SU-DHL-6 (cell line): ENCODE measurements at regions not wholly inside any gene's neighbourhood (a gene's known extent, or its start where the extent isn't known, plus 50 kb on each side); places are given as distances from the start of the nearest gene placed in this dataset.

Source experiments
- H2AFZ ChIP-seq: fragments of 200-600 bp; sonication (generic); 2 replicates; pipeline ENCODE4 v1.6.1; 2014; ENCODE audit warnings: low read depth, mild to moderate bottlenecking, moderate library complexity, mixed read lengths, antibody characterized with exemption, low read length; ENCODE audit not compliant: severe bottlenecking
- H3F3A ChIP-seq: fragments of 200-600 bp; shearing (Covaris generic); 2 replicates; pipeline ENCODE4 v1.6.0; 2016; ENCODE audit warnings: antibody characterized with exemption, mild to moderate bottlenecking; ENCODE audit not compliant: insufficient read depth
- H3K27ac ChIP-seq: fragments of 200-600 bp; sonication (generic); 2 replicates; pipeline ENCODE4 v1.5.1; 2016; ENCODE audit warnings: low read depth, mild to moderate bottlenecking, low read length, moderate library complexity, mixed read lengths
- H3K27me3 ChIP-seq: fragments of 200-600 bp; sonication (generic), shearing (Covaris generic); 2 replicates; pipeline ENCODE4 v1.6.0; 2014; ENCODE audit warnings: mild to moderate bottlenecking, low read length
- H3K36me3 ChIP-seq: fragments of 200-600 bp; sonication (generic); 2 replicates; pipeline ENCODE4 v1.6.1; 2014; ENCODE audit warnings: mild to moderate bottlenecking, low read length, mixed read lengths
- H3K4me2 ChIP-seq: fragments of 300-600, 200-600 bp; shearing (Covaris generic), sonication (generic); 2 replicates; pipeline ENCODE4 v1.6.0; 2014; ENCODE audit warnings: low read length, low read depth, mild to moderate bottlenecking; ENCODE audit not compliant: poor library complexity, severe bottlenecking
- H3K4me3 ChIP-seq: fragments of 200-600 bp; sonication (generic); 2 replicates; pipeline ENCODE4 v1.5.1; 2014; ENCODE audit warnings: antibody characterized with exemption, low read length, mild to moderate bottlenecking, mixed read lengths; ENCODE audit not compliant: insufficient read depth, poor library complexity, severe bottlenecking
- H3K79me2 ChIP-seq: fragments of 200-600 bp; sonication (generic); 2 replicates; pipeline ENCODE4 v1.6.1; 2014; ENCODE audit warnings: mild to moderate bottlenecking, low read length, moderate library complexity; ENCODE audit not compliant: insufficient read depth
- H3K9ac ChIP-seq: fragments of 200-600 bp; sonication (generic); 2 replicates; pipeline ENCODE4 v1.7.0; 2014; ENCODE audit warnings: mild to moderate bottlenecking, low read length
- H3K9me2 ChIP-seq: fragments of 200-600 bp; sonication (generic); replicated peaks from 2 replicates; pipeline ENCODE4 v1.6.1; 2014; ENCODE audit warnings: low read length; ENCODE audit not compliant: insufficient read depth
- H3K9me3 ChIP-seq: fragments of 200-600 bp; sonication (generic); 2 replicates; pipeline ENCODE4 v1.6.1; 2014; ENCODE audit warnings: low read length, mixed read lengths; ENCODE audit not compliant: insufficient read depth
- H4K20me1 ChIP-seq: fragments of 200-600 bp; sonication (generic); 2 replicates; pipeline ENCODE4 v1.6.1; 2014; ENCODE audit warnings: low read depth, mild to moderate bottlenecking, antibody characterized with exemption, low read length, moderate library complexity, mixed read lengths
- EZH2phosphoT487 ChIP-seq: fragments of 200-600 bp; sonication (generic), shearing (Covaris generic); conservative IDR thresholded peaks from 2 replicates; pipeline ENCODE4 v1.6.1; 2018; ENCODE audit warnings: mild to moderate bottlenecking, antibody characterized with exemption, low read length, moderate library complexity, mixed read lengths
- TF ChIP-seq, protein P1 (sequence below): fragments of 200-600 bp; sonication (generic); IDR thresholded peaks from one replicate; pipeline ENCODE4 v1.5.1; 2017; ENCODE audit warnings: antibody characterized with exemption, mild to moderate bottlenecking, low read length, moderate library complexity; ENCODE audit not compliant: insufficient read depth, poor library complexity, severe bottlenecking

- no peak overlapping the region for H3K27ac ChIP-seq
- TF ChIP-seq, protein P1, sequence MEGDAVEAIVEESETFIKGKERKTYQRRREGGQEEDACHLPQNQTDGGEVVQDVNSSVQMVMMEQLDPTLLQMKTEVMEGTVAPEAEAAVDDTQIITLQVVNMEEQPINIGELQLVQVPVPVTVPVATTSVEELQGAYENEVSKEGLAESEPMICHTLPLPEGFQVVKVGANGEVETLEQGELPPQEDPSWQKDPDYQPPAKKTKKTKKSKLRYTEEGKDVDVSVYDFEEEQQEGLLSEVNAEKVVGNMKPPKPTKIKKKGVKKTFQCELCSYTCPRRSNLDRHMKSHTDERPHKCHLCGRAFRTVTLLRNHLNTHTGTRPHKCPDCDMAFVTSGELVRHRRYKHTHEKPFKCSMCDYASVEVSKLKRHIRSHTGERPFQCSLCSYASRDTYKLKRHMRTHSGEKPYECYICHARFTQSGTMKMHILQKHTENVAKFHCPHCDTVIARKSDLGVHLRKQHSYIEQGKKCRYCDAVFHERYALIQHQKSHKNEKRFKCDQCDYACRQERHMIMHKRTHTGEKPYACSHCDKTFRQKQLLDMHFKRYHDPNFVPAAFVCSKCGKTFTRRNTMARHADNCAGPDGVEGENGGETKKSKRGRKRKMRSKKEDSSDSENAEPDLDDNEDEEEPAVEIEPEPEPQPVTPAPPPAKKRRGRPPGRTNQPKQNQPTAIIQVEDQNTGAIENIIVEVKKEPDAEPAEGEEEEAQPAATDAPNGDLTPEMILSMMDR, result no peak
- no peak for TF ChIP-seq EZH2phosphoT487
Measured at GRCh38 chr5:27568811-27569210, 530.4 kb upstream of the CDH9 start.

DNA sequence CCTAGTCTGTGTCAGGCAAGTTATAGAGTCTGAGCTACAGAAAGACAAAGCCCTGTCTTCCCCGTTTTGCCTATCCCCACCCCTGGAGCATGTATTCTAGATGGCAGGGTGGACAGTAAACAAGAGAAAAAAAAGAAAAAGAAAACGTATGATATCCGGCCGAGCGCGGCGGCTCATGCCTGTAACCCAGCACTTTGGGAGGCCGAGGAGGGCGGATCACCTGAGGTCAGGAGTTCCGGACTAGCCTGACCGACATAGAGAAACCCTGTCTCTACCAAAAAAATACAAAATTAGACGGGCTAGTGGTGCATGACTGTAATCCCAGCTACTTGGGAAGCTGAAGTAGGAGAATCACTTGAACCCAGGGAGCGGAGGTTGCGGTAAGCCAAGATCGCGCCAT is 523.0 kb upstream of the CDH9 start:
- Histone ChIP-seq H3K9me2 (no peaks in the 10 kb centered on the region), H3K79me2 (no peaks in the 10 kb centered on the region), H3K27me3 (no peaks in the 10 kb centered on the region), H3K9me3 (no peaks in the 10 kb centered on the region), H3K4me3 (no peak overlapping the region), H3K4me2 (no peak overlapping the region), H3K9ac (no peak overlapping the region), H2AFZ (no peak overlapping the region), H3K27ac (no peak overlapping the region), H3F3A (no peaks in the 10 kb centered on the region), H3K36me3 (no peaks in the 10 kb centered on the region), H4K20me1 (no peaks in the 10 kb centered on the region)
- TF ChIP-seq, protein P1, result no peak
- TF ChIP-seq EZH2phosphoT487, result no peak

More at GRCh38 chr5:27568811-27569210, 530.4 kb upstream of the CDH9 start:
- no peak overlapping the region for H3K4me3 ChIP-seq
- H3K9ac ChIP-seq, result no peak overlapping the region
- H3K27me3 ChIP-seq, result no peaks in the 10 kb centered on the region
- H2AFZ ChIP-seq, result no peak overlapping the region
- no peaks in the 10 kb centered on the region for H4K20me1 ChIP-seq
- no peaks in the 10 kb centered on the region for H3K9me2 ChIP-seq
- no peaks in the 10 kb centered on the region for H3K79me2 ChIP-seq
- no peaks in the 10 kb centered on the region for H3K9me3 ChIP-seq
- H3K36me3 ChIP-seq, result no peaks in the 10 kb centered on the region
- no peak overlapping the region for H3K4me2 ChIP-seq
- H3F3A ChIP-seq, result no peaks in the 10 kb centered on the region

DNA sequence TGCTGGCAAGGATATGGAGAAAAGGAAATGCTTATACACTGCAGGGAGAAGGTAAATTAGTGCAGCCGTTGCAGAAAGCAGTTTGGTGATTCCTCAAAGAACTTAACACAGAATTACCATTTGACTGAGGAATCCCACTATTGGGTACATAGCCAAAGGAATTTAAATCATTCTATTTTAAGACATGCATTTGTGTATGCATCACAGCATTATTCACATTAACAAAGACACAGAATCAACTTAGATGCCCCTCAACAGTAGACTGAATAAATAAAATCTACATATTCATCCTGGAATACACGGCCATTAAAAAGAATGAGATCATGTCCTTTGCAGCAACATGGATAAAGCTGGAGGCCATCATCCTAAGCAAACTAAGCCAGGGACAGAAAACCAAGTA is 510.1 kb upstream of the CDH9 start:
- H2AFZ ChIP-seq, result peak overlapping the region; percentile 62
- H3K9me3 ChIP-seq, result peaks cover 17% of the 10 kb centered on the region; the same call in 1 of the 2 replicates
- H3K4me3 ChIP-seq, result no peak overlapping the region
- no peak overlapping the region for H3K4me2 ChIP-seq
- H3K36me3 ChIP-seq, result no peaks in the 10 kb centered on the region
- H3F3A ChIP-seq, result no peaks in the 10 kb centered on the region
- H3K9ac ChIP-seq, result no peak overlapping the region
- H3K27me3 ChIP-seq, result no peaks in the 10 kb centered on the region
- H4K20me1 ChIP-seq, result no peaks in the 10 kb centered on the region
- H3K27ac ChIP-seq, result no peak overlapping the region
- TF ChIP-seq, protein P1, result no peak
- TF ChIP-seq EZH2phosphoT487, result no peak
- no peaks in the 10 kb centered on the region for H3K79me2 ChIP-seq
- H3K9me2 ChIP-seq, result no peaks in the 10 kb centered on the region
